ENCODE measurements at regions not wholly inside any gene's neighbourhood (a gene's known extent, or its start where the extent isn't known, plus 50 kb on each side); places are given as distances from the start of the nearest gene placed in this dataset.
A peak's percentile ranks its signal among the peaks of the same experiment; 100 is the strongest.

DNA sequence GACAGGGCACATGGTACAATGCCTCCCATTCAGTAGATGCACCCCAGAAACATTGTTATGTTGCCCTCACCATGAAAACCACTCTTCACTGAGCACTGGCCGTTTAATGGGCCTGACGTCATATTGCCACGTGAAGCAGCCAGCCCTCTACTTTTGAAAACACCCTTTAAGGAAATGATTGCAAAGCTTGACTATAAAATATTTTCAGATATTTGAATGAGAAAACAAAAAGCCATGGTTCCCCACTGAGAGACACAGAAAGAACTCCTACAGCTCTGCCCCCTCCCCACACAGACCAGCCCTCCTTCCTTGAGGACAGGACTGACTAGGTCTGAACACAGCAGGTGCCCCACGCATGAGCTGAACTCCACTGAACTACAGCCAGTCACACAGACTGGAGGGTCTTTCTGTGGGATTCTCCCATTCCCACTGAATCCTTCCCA is 349.1 kb downstream of the ANAPC1 start:
- H3K9me3 ChIP-seq (ENCODE audit: control extremely low read depth in 1 of 3, control insufficient read depth in 2 of 3, insufficient read depth in 1 of 3, low read length in 2 of 3) = no peaks in the 10 kb centered on the region
- POLR2A ChIA-PET = no interaction called here
- WGBS (ENCODE audit: insufficient coverage) = 71% methylated on average over 2 of the region's 4 CpGs
- H3K9me3 Mint-ChIP-seq (ENCODE audit: insufficient read depth) = no peaks in the 10 kb centered on the region
- H3K4me3 Mint-ChIP-seq = peak overlapping the region; percentile 76
- DNase-seq (peak; percentile 36), ATAC-seq (ENCODE audit: low read depth) (peak; percentile 31)
- peaks cover 15% of the 10 kb centered on the region for H3K4me1 Mint-ChIP-seq
- H2AFZ ChIP-seq (ENCODE audit: insufficient read depth, low read depth, low read length, poor library complexity, severe bottlenecking) = peak overlapping the region; percentile 33
- H3K27ac ChIP-seq (ENCODE audit: low read length in 2 of 2) = no peak overlapping the region
- no peaks in the 10 kb centered on the region for H3K36me3 ChIP-seq (replicated peaks in 1 of 2; ENCODE audit: control extremely low read depth in 1 of 2, control insufficient read depth in 1 of 2, extremely low read depth in 1 of 2, insufficient read depth in 2 of 2, low read length in 1 of 2)
- H3K27me3 ChIP-seq (replicated peaks in 1 of 4; ENCODE audit: control extremely low read depth in 1 of 4, control insufficient read depth in 3 of 4, insufficient read depth in 4 of 4, low read length in 3 of 4) = no peaks in the 10 kb centered on the region
- H3K4me1 ChIP-seq (ENCODE audit: control insufficient read depth in 2 of 2, insufficient read depth in 2 of 2, low read length in 2 of 2) = peaks cover 4 to 6% of the 10 kb centered on the region in 2 donors
- H3K9ac ChIP-seq (ENCODE audit: low read length) = no peak overlapping the region
- peak overlapping the region; percentile 28 for H3K4me2 ChIP-seq (replicated peaks; ENCODE audit: low read depth, low read length, poor library complexity, severe bottlenecking)
- H3K27ac Mint-ChIP-seq = peak overlapping the region; percentile 47
- no peaks in the 10 kb centered on the region for H3K79me2 ChIP-seq (ENCODE audit: control insufficient read depth, insufficient read depth, low read length)
- TF ChIP-seq EZH2 (IDR thresholded peaks at IDR 0.05; ENCODE audit: borderline replicate concordance, insufficient read depth, low read depth, low read length, poor library complexity, severe bottlenecking) (no peak), CTCF (IDR thresholded peaks at IDR 0.05) (no peak)
- CTCF ChIA-PET = no interaction called here
- H3K4me3 ChIP-seq (ENCODE audit: control extremely low read depth in 1 of 5, extremely low read depth in 1 of 5, insufficient read depth in 1 of 5, low read depth in 2 of 5, low read length in 4 of 5) = no peak overlapping the region
- intact Hi-C loops (cut with micrococcal nuclease) = no loop called here
- peaks cover 3% of the 10 kb centered on the region for H3K27me3 Mint-ChIP-seq
- H4K20me1 ChIP-seq (ENCODE audit: control insufficient read depth, insufficient read depth, low read length, poor library complexity, severe bottlenecking) = no peaks in the 10 kb centered on the region

DNA sequence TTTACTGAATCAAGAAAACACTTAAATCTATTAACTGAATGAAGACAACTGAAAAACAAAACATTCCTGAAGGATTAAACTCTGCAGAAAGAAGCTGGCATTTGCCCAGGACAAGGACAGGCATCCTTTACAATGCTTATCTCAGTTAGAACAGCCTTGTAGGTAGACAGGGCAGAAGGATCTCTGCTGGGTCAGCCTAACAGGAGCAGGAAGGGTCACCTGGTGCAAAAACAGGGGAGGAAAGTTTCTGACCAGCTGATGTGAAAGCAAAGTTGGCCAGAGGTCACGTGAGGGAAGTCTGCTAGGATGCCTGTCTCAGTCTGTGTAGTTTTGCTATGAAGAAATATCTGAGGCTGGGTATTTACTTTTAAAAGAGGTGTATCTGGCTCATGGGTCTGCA is 348.6 kb downstream of the ANAPC1 start:
- no peaks in the 10 kb centered on the region for H3K79me2 ChIP-seq (ENCODE audit: control insufficient read depth, insufficient read depth, low read length)
- DNase-seq (no peak), ATAC-seq (ENCODE audit: low read depth) (no peak)
- H3K9ac ChIP-seq (ENCODE audit: low read length) = no peak overlapping the region
- CTCF ChIA-PET = no interaction called here
- intact Hi-C loops (cut with micrococcal nuclease) = no loop called here
- Mint-ChIP-seq H3K27ac (no peak overlapping the region), H3K4me3 (peak overlapping the region; percentile 76), H3K9me3 (ENCODE audit: insufficient read depth) (no peaks in the 10 kb centered on the region), H3K27me3 (peaks cover 3% of the 10 kb centered on the region), H3K4me1 (peaks cover 15% of the 10 kb centered on the region)
- H3K27me3 ChIP-seq (replicated peaks in 1 of 4; ENCODE audit: control extremely low read depth in 1 of 4, control insufficient read depth in 3 of 4, insufficient read depth in 4 of 4, low read length in 3 of 4) = no peaks in the 10 kb centered on the region
- no peaks in the 10 kb centered on the region for H3K36me3 ChIP-seq (replicated peaks in 1 of 2; ENCODE audit: control extremely low read depth in 1 of 2, control insufficient read depth in 1 of 2, extremely low read depth in 1 of 2, insufficient read depth in 2 of 2, low read length in 1 of 2)
- no peaks in the 10 kb centered on the region for H3K9me3 ChIP-seq (ENCODE audit: control extremely low read depth in 1 of 3, control insufficient read depth in 2 of 3, insufficient read depth in 1 of 3, low read length in 2 of 3)
- H4K20me1 ChIP-seq (ENCODE audit: control insufficient read depth, insufficient read depth, low read length, poor library complexity, severe bottlenecking) = no peaks in the 10 kb centered on the region
- TF ChIP-seq CTCF (IDR thresholded peaks at IDR 0.05) (no peak), EZH2 (IDR thresholded peaks at IDR 0.05; ENCODE audit: borderline replicate concordance, insufficient read depth, low read depth, low read length, poor library complexity, severe bottlenecking) (no peak)
- H3K4me2 ChIP-seq (replicated peaks; ENCODE audit: low read depth, low read length, poor library complexity, severe bottlenecking) = no peak overlapping the region
- H3K4me3 ChIP-seq (ENCODE audit: control extremely low read depth in 1 of 5, extremely low read depth in 1 of 5, insufficient read depth in 1 of 5, low read depth in 2 of 5, low read length in 4 of 5) = no peak overlapping the region
- H2AFZ ChIP-seq (ENCODE audit: insufficient read depth, low read depth, low read length, poor library complexity, severe bottlenecking) = no peak overlapping the region
- peaks cover 4 to 6% of the 10 kb centered on the region in 2 donors for H3K4me1 ChIP-seq (ENCODE audit: control insufficient read depth in 2 of 2, insufficient read depth in 2 of 2, low read length in 2 of 2)
- POLR2A ChIA-PET = no interaction called here
- H3K27ac ChIP-seq (ENCODE audit: low read length in 2 of 2) = no peak overlapping the region
- WGBS (ENCODE audit: insufficient coverage) = 86% methylated on average over 1 of the region's 1 CpG
